Activated T-helper 1 cell treated with Interleukin-2 at 50 U/mL for 16 hours (primary cell): ENCODE measurements at regions not wholly inside any gene's neighbourhood (a gene's known extent, or its start where the extent isn't known, plus 50 kb on each side); places are given as distances from the start of the nearest gene placed in this dataset.
"Not testable (repeated sequence)": the region's sequence is repeated elsewhere in the genome, so short reads cannot be mapped to it uniquely, and the experiment has no call there.

Experiments
- DNase-seq: peaks from one replicate; pipeline ENCODE4 v3.0.0-alpha.2; 2020; ENCODE audit warnings: low read depth

GRCh38 chr5:18799482-18800128 is 1165.3 kb downstream of the TAF11L14 start:
- DNase-seq: no peak

- DNase-seq: no peak
Observed at GRCh38 chr5:18800293-18801025, 1166.2 kb downstream of the TAF11L14 start.

DNA sequence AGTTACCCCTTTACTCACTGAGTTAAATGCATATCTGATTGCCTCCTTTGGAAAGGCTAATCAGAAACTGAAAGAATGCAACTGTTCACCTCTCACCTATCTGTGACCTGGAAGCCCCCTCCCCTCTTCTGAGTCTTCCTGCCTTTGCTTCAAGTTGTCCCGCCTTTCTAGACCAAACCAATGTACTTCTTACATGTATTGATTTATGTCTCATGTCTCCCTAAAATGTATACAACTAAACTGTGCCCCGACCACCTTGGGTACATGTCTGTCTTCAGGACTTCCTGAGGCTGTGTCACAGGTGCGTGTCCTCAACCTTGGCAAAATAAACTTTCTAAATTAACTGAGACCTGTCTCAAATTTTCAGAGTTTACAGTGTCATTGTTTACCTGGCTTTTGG is 1167.2 kb downstream of the TAF11L14 start:
- not testable (repeated sequence) for DNase-seq

DNA sequence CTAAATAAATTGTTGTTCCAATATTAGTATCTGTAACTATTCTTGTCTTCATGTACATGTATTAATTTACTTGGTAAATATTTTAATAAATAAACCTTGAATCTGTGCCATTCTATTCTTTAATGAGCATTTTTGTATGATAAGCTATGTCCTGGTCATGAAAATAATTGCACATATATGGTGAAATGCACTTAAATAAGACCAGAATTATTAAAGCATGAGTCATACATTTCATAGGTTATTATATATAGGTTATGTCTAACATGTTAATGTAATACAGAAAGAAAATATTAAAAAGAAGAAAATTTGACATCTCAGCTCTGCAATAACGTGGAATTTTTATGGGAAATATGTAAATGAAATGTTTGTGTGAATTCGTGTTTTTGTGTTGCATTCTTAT is 1168.1 kb downstream of the TAF11L14 start:
- DNase-seq: no peak

GRCh38 chr5:18805376-18805775 is 1171.1 kb downstream of the TAF11L14 start:
- DNase-seq: no peak

GRCh38 chr5:18807256-18808149 is 1173.2 kb downstream of the TAF11L14 start:
- DNase-seq: no peak

DNA sequence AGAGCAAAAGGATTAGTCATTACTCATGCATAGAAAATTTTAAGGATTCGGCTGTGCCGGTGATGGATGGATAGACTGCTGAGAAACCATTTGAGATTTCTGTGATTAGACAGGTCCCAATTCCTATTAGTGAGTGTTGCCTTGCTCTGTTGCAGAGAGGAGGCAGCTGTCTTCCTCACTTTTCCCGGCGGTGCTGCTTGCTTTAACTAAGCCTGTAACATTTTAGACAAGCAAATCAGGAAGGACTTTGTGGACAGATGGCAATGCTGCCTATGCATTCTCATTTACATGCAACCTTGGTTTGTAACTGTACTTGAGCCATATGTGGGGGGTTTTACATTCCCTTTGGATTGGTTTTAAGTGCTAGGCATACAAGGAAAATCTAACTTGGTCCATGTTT is 1176.3 kb downstream of the CDH18 start:
- DNase-seq: no peak

DNA sequence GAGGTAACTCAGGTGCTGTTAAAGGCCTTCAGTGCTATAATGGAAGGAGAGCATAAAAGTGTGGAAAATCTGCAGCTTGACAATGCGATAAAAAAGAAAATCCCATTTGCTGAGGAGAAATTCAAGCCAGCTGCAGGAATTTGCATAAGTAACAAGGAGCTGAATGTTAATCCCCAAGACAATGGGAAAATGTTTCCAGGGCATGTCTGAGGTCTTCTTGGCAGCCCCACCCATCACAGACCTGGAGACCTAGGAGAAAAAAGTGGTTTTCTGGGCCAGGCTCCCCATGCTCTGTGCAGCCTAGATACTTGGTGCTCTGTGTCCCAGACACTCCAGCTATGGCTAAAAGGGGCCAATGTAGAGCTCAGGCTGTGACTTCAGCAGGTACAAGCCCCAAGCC is 1159.6 kb downstream of the CDH18 start:
- DNase-seq: no peak

DNA sequence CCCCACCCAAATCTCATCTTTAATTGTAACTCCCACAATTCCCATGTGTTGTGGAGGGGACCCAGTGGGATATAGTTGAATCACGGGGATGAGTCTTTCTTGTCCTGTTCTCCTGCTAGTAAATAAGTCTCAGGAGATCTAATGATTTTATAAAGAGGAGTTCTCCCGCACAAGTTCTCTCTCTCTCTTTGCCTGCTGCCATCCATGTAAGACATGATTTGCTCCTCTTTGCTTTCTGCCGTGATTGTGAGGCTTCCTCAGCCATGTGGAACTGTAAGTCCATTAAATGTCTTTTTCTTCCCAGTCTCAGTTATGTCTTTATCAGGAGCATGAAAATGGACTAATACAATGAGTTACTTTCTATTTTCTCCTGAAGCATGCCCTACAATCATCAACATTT is 1158.5 kb downstream of the CDH18 start:
- no peak for DNase-seq

DNA sequence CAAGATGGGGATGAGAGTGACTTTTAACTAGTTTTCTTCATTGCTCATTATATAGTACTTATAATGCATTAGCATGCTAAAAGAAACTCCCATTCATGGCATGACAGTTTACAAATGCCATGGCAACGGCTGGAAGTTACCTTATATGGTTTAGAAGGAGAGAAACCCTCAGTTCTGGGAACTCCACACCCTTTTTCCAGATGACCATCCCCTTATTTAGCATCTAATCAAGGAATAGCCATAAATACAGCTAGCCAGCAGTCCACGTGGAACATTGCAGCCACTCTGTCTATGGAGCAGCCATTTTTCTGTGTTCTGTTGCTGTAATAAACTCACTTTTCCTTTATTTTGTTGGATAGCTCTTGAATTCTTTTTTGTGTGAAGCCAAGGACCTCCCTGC is 1137.8 kb downstream of the CDH18 start:
- DNase-seq: no peak

DNA sequence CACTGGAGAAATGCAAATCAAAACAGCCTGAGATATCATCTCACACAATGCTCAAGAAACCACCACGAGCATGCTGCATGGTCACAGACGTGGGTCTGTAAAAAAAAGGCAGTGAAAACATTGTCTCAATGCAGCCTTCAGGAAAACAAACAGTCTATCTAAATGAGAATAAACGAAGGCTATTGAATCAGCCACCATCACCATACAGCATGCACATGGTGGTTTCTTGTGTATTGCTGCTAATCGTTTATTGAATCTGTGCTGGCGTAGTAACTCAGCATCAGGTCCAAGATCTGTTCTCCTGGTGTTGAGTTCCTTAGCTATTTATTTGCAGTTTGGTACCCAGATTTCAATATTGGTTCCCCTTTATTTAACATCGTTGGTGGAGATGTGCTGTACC is 1115.0 kb downstream of the CDH18 start:
- no peak for DNase-seq

- DNase-seq: no peak
Observed at GRCh38 chr5:18876565-18876964, 1111.4 kb downstream of the CDH18 start.

DNA sequence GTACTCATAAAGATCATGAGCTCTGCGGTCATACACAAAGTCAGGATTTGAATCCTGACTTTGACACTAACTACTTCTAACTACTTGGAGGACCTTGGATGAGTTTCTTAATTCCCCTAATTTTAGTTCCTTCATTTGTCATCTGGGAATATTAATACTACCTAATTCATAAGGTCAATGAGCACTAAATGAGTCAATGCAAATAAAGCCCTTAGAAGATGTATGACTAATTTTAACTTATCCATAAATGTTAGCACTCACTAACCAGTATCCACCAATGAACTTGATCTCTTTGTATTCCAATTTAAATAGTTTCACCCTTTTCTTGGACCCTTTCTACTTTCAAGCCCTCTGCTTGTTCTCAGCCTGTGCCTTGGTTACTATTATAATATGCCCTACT is 1106.4 kb downstream of the CDH18 start:
- no peak for DNase-seq

- DNase-seq: no peak
Observed at GRCh38 chr5:18882154-18882553, 1105.8 kb downstream of the CDH18 start.

DNA sequence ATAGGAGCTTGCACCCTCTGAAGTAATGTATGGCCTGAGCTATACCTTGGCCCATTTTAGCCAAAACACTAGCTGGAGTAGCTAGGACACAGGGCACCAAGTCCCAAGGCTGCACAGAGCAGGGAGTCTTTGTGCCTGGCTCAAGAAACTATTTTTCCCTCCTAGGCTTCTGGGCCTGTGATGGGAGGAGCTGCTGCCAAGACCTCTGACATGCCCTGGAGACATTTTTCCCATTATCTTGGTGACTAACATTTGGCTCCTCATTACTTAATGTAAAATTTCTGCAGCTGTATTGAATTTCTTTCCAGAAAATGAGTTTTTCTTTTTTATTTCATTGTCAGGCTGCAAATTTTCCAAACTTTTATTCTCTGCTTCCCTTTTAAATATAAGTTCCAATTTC is 1099.2 kb downstream of the CDH18 start:
- DNase-seq: no peak

- DNase-seq: no peak
Observed at GRCh38 chr5:18900644-18901043, 1087.4 kb downstream of the CDH18 start.

DNA sequence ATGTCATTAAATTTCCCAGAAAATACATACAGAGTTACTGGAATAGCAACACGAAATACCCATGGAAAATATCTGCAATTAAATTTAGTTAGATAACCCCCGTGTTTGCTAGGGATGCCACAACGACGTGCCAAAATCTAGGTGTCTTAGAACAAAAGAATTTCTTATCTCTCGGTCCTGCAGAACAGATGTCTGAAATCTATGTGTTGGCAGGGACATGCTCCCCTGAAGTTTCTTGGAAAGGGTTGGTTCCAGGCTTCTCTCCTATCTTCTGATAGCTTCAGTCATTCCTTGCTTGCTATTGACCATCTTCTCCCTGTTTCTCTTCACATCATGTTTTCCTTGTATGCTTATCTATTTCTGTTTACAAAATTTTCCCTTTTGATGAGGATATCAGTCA is 1067.0 kb downstream of the CDH18 start:
- no peak for DNase-seq

GRCh38 chr5:18932081-18932480 is 1055.9 kb downstream of the CDH18 start:
- DNase-seq: no peak

DNA sequence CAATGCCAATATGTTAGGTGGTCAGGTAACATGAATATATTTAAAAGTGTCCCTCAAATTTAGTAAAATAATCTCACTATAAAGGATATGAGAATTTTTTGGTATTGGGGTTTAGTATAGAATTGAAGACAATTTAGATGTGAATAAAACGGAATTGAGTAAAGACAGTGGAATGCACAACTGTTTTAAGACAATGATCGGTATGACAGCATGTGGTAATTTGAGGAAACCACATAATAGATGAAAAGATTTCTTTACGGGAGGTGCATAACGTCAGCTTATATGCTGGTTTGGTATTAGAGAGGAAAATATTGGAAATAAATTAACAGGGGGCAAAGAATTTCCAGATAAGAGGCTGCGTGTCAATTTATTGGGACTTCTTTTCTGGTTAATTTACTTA is 1043.2 kb downstream of the CDH18 start:
- no peak for DNase-seq

GRCh38 chr5:18954239-18954638 is 1033.8 kb downstream of the CDH18 start:
- DNase-seq: no peak

DNA sequence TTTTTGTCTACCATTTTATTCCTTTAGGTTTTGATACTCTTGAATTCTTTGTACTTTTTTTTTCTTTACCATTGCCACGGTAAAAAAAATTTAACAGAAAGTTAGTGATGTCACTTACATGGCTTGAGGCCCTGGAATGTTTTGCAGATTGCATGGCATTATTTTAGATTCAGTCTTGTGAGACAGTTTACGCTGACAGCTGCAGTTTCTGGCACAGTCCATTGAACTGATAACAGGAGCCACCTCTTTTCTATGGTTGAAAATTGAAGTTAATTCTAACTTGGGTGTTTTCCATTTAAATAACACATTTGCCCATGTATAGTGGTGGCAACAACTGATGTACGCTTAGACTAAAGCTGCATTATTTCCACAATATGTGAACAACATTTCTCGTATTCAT is 1028.5 kb downstream of the CDH18 start:
- DNase-seq: no peak

DNA sequence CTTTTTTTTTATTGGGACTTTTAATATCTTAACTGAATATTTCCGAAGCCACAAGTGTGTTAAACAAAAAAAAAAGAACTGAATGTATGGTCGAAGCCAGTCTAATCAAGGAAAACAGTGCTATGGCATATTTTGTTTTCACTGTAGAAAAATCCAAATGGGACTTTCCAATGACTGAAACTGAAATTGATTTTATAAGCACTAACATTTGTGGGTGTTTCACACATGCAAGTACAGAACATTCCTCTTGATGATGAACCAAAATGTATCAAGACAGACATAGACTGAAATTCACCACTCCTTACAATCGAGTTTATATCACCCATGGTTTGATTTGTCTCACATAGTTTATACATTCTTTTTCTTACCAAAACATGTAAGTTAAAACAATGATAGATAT is 1026.8 kb downstream of the CDH18 start:
- DNase-seq: no peak

GRCh38 chr5:18965893-18966292 is 1022.1 kb downstream of the CDH18 start:
- no peak for DNase-seq
